NCI-H1436 treated with DMSO at 0.1 percent for 48 hours (cell line): ENCODE measurements at regions not wholly inside any gene's neighbourhood (a gene's known extent, or its start where the extent isn't known, plus 50 kb on each side); places are given as distances from the start of the nearest gene placed in this dataset.
"Not testable (repeated sequence)": the region's sequence is repeated elsewhere in the genome, so short reads cannot be mapped to it uniquely, and the experiment has no call there.

Experiments
- DNase-seq: peaks from one replicate; lab custom pipeline; 2025; lab: John Stamatoyannopoulos, UW

DNA sequence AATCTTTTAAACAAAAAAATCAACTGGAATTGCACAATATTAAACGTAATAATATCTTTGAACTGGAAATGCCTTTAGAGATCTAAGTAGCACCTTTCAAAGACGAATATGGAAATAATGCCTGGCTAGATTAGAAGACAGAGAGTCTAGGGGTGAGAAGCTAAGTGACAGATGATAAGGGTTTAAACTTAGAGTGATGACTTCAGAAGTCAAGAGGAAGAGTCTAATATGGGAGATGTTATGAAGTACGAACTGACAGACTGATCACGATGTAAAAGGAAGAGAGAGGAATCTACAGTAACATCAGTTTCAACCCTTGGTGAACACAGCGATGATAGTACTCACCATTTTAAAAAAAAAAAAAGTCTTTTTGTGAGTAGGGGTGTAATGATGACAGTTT, 57.9 kb downstream of the HINT1 start:
- DNase-seq: no peak

DNA sequence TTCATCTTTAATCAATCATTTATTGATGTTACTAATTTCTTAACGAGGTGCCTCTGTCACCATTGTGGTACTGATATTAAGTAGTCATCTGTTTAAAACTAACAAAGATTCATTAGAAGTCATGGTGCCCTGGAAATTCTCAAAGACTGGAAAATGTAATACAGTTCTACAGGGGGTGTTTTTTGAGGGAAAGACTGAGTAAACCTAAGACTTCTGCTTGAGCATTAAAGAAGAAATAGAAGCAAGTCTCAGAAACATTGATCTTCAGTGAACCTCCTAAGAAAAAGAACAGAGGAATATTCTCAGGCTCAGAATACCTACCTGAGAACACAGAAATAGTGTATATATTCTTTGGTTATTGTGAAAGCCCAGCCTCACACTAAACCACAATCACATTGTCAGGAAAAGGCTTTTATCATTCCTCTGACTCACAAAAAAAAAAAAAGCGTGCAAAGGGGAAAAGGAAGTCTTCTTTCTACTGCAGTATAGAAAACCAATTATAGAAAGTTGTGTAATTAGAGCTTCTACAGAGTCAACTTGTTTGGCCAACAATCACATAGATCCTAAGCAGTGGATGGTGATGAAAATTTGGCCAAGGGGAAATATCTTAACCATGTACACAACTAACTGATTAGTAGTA, 60.8 kb downstream of the HINT1 start:
- no peak for DNase-seq

DNA sequence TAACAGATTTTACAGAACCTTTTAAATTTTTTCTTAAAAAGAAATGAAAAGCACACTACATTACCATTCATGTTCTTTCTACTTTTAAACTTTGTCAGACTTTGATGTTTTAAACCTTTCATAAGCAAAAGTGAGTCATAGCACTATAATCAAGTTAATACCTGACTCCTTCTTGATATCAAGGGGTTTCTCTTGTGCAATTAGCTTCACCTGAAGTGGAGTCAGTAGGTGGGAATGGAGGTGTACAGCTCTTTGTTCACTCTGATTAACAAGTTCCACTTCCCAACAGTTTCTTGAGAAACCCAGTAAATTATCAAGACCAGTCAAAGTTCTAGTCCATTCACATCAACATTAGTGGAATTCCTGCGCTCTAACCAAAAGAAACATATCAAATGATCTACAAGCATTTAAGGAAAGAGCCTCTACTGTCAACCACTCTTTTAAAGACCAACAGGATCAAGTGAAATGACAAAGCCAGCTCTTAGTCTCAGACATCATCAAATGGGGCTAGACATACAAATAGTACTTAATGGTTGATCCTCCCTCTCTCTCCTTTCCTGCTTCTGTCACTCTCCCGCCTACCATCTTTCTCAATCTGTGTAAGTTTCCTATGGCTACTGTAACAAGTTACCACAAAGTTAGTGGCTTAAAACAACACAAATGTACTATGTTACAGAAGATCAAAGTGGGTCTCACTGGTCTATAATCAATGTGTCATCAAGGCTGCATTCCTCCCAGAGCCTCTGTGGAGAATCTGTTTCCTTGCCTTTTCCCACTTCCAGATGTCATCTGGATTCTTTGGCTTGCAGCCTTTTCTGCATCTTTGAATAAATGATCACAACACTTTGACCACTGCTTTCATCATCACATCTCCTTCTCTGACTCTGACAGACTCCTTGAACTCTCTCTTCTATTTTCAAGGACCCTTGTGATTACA, 68.0 kb downstream of the HINT1 start:
- DNase-seq: no peak

DNA sequence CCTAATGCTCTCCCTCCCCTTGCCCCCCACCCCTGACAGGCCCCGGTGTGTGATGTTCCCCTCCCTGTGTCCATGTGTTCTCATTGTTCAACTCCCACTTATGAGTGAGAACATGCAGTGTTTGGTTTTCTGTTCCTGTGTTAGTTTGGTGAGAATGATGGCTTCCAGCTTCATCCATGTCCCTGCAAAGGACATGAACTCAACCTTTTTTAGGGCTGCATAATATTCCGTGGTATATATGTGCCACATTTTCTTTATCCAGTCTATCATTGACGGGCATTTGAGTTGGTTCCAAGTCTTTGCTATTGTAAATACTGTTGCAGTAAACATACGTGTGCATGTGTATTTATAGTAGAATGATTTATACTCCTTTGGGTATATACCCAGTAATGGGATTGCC, 69.5 kb downstream of the HINT1 start:
- DNase-seq: not testable (repeated sequence)

DNA sequence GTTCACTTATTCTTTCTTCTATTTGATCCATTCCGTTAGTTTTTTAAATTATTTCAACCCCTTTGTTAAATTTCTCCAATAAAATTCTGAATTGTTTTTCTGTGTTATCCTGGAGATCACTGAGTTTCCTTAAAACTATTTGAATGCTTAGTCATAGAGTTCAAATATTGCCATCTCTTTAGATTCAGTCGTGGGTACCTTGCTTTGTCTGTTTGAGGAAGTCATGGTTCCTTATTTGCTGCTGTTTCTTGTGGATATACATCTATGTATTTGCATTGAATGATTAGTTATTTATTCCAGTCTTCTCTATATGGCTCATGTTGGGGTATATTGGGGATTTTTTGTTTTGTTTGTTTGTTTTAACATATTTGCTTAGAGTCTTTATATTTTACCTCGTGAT, 80.6 kb downstream of the HINT1 start:
- DNase-seq: no peak

DNA sequence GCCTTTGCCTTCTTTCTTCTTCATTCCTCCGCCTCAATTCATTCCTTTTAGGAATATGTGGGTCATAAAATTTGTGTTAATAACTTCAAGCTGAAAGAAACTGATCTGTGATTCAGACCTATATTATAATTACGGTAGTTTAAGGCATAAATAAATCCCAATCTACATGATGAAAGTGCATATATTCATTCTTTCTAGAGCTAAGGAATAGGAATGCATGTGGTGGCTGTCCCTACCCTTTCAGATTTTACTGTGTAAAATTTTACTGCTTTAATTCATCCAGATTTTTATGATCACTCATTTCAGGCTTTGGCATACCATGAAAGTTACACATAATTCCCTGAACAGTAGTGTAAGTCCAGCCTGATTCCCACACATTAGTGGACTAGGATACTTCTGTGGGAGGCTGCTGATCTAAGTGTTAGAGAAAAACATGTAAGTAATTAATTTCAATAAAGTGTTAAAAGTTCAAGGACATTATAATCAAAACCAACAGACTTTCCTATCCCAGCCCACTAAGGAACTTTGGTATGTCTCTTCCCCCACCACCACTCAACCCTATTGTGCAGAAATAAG, 83.1 kb downstream of the HINT1 start:
- DNase-seq: no peak

DNA sequence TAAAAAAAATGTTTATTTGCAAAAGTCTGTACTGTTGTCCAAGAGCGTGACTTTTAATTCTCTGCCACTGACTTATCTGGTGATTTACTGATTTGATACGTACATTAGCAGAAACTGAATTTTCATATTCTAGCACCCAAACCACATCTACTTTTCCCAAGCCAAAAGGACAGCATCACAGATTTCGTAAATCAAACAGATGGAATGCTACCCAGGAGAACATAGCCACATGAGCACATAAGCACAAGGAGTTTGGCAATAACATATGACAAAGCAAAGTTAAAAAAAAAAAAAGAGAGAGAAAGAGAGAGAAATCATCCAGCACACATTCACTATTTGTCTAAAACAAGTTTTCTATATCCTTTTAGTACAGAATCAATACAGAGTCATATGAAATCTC, 83.7 kb downstream of the HINT1 start:
- DNase-seq: no peak

DNA sequence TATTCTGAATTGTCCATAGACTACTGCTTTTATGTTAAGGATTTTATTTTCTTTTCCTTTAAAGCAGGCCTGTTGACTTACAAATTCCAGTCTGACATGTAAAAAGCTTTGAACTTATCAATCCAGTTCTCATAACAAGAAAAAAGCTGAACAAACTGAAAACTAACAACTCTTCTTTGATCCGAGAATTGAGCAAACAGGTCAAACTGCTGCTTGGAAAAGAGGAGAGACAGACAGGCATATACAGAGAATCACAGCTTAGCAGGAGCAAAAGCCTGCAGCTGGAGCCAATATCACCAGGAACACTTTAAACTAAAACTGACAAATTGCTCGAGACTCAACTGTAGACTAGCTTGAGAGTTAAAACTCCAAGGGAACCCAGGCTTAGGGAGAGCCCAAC, 85.8 kb downstream of the HINT1 start:
- DNase-seq: no peak

DNA sequence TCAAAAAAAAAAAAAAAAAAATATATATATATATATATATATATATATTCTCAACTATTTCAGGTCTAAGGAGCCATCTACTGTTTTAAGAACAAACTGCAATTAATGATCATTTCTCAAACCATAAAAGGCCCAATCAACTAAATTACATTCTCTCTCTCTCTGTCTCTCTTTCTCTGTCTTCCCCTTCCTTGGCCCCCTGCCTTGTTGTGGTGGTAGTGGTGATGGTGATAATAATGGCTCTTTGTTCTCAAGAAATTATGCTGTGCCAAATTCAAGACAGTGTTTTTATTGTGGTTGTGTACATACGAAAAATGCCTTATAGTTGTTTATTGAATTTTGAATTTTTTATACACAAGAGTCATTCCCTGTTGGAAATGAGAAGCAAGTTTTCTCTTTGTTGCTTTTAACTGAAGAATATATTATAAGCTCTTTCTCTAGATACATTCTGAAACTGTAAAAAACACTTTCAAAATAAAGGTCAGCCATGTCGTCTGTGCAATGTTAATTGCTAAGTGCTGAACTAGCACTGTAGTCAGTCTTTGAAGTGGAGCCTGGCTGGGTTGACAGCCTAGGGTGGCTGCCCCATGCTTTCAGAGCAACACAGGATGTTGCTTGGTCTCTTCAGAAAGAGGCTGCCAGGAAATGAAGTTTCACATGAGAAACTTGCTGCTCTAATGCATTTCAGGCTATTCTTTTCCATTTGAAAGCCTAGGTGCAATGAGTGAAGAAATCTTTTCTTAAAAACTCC, 96.0 kb downstream of the HINT1 start:
- no peak for DNase-seq

DNA sequence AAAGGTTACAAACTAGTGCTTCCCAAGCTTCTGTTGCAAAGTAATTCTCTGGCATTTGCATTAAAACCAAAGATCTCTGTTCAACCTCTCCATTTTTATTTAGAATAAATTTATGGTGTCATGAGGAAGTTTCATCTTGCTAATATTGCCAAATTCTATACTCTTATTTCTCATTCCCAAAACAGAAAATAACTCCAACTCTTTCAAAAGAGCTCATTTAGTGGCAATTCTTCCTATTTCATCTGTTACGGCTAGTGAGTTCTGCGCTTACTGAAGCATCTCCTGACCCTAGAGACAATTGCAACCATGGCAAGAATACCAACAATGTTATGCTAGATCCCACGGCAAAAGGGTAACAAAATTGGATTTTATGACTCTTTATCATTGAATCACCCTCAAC, 97.0 kb downstream of the HINT1 start:
- no peak for DNase-seq

DNA sequence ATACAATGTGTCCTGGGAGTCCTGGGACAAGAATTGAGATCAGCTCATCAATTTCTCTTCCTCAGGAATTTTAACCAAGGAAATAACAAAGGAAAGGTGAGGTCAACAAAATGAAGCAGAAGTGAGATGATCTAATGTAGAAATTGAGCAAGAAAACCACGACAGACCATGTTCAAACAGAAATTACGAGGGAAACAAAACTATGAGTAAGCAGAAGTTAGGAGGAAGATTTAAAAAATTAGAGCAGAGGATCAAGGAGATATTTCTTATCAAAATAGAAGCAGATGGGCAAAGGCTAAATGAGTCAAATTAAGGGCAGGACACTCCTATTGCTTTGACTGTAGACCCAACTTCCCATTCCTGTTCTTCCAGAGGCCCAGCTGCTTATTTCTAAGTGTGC, 97.4 kb downstream of the HINT1 start:
- no peak for DNase-seq

DNA sequence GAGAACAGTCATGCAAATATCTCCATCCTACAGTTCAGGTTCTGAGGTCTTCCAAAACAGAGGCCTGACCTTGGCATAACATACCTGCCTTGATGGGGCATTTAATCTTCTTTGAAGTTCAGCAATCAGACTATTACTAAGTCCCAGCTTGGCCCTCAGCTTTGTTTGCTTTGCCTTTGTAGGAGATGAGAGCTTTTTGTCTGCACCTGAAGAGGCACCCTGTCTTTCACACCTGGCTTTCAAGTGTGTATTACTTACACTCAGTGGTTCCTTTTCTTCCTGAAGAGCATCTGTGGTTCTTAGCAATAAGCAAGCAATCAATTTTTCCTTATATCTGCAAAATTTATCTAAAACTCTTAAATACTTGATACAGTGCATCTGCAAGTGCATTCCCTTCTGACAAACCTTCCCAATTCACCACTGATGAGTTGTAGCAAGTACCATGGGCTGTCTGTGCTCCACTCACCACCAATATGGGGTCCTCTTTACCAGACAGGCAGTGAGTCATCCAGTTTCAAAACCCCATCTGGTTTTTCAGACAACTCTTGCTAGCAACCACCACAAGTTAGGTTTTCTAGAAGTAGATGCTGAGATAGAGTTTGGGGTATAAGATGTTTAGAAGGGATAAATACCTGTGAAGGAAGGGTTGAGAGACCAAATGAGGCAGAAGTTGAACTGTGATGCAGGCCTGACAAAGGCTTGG, 100.2 kb downstream of the HINT1 start:
- no peak for DNase-seq

DNA sequence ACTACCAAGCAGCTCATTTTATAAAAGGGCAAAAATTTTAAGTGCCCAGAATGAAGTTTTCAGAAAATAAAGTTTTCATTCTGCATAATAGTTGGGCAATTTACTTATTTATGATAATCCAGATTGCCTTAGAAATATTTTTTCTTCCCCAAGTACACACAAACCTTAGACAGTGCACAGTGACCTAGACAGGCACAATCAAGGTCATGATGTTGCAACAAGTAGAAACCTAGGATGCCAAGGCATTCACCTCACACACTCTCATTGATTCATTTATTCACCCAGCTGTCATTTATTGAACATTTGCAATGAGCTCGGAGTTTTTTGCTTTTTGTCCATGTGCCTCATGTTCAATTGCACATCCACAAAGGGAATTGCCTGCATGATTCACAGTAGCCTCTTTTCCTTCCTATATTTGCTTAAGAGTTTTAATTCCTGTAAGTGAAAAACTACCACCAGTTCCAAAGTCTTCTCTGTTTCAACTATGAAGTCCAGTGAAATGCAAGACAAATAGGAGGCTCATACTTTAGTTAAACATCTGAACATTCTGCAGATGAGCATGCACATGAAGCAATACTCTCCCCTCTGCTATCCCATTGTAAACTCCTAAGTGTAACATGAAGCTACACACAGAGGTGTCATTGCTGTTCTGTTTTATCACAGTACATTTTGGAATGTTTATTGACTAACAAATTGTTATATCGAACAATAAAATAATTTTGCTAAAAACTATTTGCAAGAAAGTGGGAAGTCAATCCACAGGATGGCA, 122.9 kb downstream of the HINT1 start:
- DNase-seq: no peak

DNA sequence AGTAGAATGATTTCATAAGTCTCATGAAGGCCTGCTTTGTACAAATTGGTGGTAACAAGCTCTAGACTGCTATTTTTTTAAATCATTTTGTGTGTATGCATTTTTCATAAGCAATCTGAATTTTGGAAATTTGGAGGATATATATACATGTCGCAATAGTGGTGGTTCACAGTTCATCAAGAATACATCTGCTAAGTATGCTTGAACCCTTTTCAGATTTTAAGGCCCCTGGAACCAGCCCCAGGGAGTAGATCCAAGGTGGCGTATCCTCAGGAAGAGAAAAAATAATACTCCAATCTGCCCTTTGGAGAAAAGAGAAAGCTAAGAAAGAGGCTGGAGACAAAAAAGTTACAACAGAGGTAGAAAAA, 141.6 kb downstream of the HINT1 start:
- no peak for DNase-seq

DNA sequence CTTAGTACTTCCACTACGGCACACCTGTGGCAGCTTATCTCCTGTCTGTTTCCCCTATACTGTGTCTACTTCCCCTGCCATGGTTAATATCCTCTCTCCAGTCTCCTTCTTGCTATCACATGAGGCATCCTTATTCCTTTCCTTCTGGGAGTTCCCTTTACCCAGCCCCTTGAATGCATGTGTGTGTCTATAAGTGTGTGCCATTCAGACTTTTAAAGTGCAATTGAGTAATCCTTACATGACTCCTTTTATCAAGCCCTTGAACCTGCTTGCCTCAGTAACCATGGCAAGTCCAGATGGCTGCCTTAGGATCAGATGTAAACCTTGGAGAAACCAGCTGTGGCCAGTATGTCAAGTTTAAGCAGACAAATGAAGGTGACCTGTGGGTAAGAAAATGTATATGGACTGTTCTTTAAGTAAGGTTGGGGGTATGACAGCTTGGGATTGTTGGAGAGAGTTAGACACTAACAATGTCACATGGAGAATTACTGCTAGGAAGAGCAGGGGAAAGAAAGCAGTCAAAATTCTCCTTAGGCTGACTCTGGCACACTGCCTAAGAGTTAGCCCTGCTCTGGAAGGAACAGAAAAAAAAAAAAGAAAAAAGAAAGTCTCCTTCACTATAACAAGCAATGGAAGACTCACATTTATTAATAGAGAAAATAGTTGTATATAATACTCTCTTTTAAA, 142.1 kb downstream of the HINT1 start:
- DNase-seq: no peak

DNA sequence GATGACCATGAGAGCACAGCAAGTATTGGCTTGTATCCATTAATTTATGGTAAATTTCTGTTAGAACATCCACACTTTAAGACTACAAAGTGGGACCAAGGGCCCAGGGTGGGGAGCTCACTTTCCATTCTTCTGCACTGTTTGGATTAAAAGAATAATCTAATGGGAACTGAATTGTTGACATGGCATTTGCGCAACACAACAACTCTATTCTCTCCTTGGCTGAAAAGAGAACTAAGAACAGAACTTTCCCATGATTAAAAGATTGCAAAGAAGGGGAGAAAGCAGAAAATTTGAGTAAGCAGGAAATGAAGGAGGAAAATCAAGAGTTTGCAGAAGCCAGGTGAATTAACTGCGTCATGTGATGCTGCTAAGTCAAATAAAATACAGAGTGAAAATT, 143.4 kb downstream of the HINT1 start:
- DNase-seq: no peak

DNA sequence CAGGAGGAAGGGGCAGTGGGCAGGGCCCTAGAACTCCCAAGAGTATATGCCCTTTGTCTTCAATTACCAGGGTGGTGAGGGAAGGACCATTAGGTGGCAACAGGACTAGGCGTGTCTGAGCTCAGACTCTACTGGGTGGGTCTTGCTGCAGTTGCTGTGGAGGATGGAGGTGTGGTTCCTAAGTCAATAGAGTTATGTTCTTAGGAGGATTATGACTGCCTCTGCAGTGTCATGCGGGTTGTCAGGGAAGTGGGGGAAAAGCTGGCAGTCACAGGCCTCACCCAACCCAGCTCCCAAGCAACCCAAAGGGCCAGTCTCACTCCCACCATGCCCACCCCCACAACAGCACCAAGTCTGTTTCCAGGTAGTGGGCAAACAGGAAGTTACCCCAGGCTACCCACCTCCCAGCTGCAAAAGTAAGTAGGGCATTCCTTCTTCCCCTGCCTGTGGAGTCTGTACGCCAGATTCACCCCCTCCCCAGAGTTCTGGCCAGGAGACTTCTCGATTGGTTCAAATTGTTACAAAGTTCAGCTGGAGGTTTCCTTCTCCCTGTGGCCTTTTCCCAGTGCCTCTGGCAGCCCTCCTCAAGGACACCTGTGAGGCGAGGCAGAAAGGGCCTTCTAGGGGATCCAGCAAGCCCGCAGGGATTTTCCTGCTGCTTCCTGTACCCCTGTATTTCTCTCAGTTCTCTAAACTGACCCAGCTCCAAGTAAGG, 145.3 kb downstream of the HINT1 start:
- no peak for DNase-seq

DNA sequence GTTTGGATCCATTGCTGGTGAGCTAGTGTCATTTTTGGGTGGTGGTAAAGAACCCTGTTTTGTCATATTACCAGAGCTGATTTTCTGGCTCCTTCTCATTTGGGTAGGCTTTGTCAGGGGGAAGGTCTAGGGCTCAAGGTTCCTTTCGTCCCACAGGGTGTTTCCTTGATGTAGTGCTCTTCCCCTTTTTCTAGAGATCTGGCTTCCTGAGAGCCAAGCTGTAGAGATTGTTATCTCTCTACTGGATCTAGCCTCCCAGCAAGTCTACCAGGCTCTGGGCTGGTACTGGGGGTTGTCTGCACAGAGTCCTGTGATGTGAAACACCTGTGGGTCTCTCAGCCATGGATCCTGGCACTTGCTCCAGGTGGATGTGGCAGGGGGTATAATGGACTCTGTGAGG, 145.9 kb downstream of the HINT1 start:
- no peak for DNase-seq

DNA sequence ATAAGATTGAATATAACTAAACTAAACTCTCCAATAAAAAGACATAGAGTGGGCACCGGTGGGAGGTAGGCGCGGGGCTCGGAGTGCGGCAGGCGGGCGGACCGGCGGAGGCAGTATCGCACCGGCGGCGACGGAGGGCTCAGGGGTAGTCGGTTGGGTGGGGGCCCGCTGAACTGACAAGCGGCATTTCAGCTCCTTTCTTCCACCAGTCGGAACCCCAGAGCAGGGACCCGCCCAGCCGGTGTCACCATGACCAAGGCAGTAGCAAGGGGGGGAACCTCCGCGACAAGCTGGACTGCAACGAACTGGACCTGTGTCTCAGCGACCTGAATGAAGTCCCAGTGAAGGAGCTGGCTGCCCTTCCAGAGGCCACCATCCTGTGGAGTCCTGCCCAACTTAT, 156.7 kb downstream of the HINT1 start:
- DNase-seq: no peak
